ENCODE measurements at regions not wholly inside any gene's neighbourhood (a gene's known extent, or its start where the extent isn't known, plus 50 kb on each side); places are given as distances from the start of the nearest gene placed in this dataset.
A peak's percentile ranks its signal among the peaks of the same experiment; 100 is the strongest.
"Not testable (repeated sequence)": the region's sequence is repeated elsewhere in the genome, so short reads cannot be mapped to it uniquely, and the experiment has no call there.

- no peak for DNase-seq (ENCODE audit: low spot score)
Measured at GRCh38 chr3:107218864-107219269, 158.4 kb upstream of the CCDC54 start.

- DNase-seq (ENCODE audit: low spot score) = no peak
Measured at GRCh38 chr3:107220538-107220937, 156.7 kb upstream of the CCDC54 start.

- DNase-seq (ENCODE audit: low spot score) = no peak
Measured at GRCh38 chr3:107221856-107222255, 155.4 kb upstream of the CCDC54 start.

GRCh38 chr3:107222907-107223306, 154.3 kb upstream of the CCDC54 start:
- no peak for DNase-seq (ENCODE audit: low spot score)

- no peak for DNase-seq (ENCODE audit: low spot score)
Measured at GRCh38 chr3:107224026-107224596, 153.1 kb upstream of the CCDC54 start.

- DNase-seq (ENCODE audit: low spot score) = no peak
Measured at GRCh38 chr3:107227091-107227490, 150.1 kb upstream of the CCDC54 start.

GRCh38 chr3:107233877-107234276, 143.4 kb upstream of the CCDC54 start:
- not testable (repeated sequence) for DNase-seq (ENCODE audit: low spot score)

GRCh38 chr3:107235193-107235927, 141.9 kb upstream of the CCDC54 start:
- DNase-seq (ENCODE audit: low spot score) = no peak

- peak; percentile 78 for DNase-seq (ENCODE audit: low spot score)
Measured at GRCh38 chr3:107235928-107236315, 141.3 kb upstream of the CCDC54 start.

- DNase-seq (ENCODE audit: low spot score) = no peak
Measured at GRCh38 chr3:107236655-107237337, 140.4 kb upstream of the CCDC54 start.

- no peak for DNase-seq (ENCODE audit: low spot score)
Measured at GRCh38 chr3:107238787-107239186, 138.5 kb upstream of the CCDC54 start.

- DNase-seq (ENCODE audit: low spot score) = no peak
Measured at GRCh38 chr3:107239703-107240102, 137.5 kb upstream of the CCDC54 start.

- DNase-seq (ENCODE audit: low spot score) = peak; percentile 70
Measured at GRCh38 chr3:107240183-107241091, 136.8 kb upstream of the CCDC54 start.

- DNase-seq (ENCODE audit: low spot score) = no peak
Measured at GRCh38 chr3:107241217-107241616, 136.0 kb upstream of the CCDC54 start.

GRCh38 chr3:107242579-107242978, 134.7 kb upstream of the CCDC54 start:
- no peak for DNase-seq (ENCODE audit: low spot score)

- no peak for DNase-seq (ENCODE audit: low spot score)
Measured at GRCh38 chr3:107247116-107247515, 130.1 kb upstream of the CCDC54 start.

- no peak for DNase-seq (ENCODE audit: low spot score)
Measured at GRCh38 chr3:107249132-107249531, 128.1 kb upstream of the CCDC54 start.

- no peak for DNase-seq (ENCODE audit: low spot score)
Measured at GRCh38 chr3:107250221-107250620, 127.0 kb upstream of the CCDC54 start.

GRCh38 chr3:107251819-107252218, 125.4 kb upstream of the CCDC54 start:
- DNase-seq (ENCODE audit: low spot score) = no peak

GRCh38 chr3:107256963-107257362, 120.3 kb upstream of the CCDC54 start:
- no peak for DNase-seq (ENCODE audit: low spot score)

- DNase-seq (ENCODE audit: low spot score) = no peak
Measured at GRCh38 chr3:107258300-107258699, 118.9 kb upstream of the CCDC54 start.

GRCh38 chr3:107260207-107260606, 117.0 kb upstream of the CCDC54 start:
- no peak for DNase-seq (ENCODE audit: low spot score)

Data from CD4-positive, alpha-beta T cell treated with Interleukin-15 for 4 hours (primary cell).